ENCODE measurements at regions not wholly inside any gene's neighbourhood (a gene's known extent, or its start where the extent isn't known, plus 50 kb on each side); places are given as distances from the start of the nearest gene placed in this dataset.

DNA sequence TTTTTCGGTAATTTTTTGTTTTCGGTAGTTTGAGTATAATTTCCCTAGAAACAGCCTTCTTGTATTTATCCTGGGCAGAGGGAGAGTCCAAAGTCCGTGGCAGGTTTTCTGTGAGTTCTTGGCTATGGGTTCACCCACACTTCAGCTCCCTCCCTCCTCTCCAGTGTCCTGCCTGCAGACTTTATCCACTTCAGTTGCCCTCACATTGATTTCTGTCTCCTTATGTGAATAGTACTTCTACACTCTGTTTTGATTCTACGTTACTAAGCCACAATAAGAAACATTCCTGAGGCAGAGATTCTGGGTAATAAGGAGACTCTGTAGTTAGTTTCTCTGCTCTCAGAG is 868.6 kb downstream of the METTL15 start:
- no peaks in the 10 kb centered on the region for H4K20me1 ChIP-seq (ENCODE audit: insufficient read depth)
- H2AFZ ChIP-seq (ENCODE audit: low read depth, low read length, poor library complexity, severe bottlenecking): no peak overlapping the region
- no peaks in the 10 kb centered on the region for H3K9me2 ChIP-seq (ENCODE audit: insufficient read depth)
- no peak overlapping the region for H3K4me3 ChIP-seq (replicated peaks in 1 of 2; ENCODE audit: low read depth in 1 of 2, low read length in 2 of 2)
- no peaks in the 10 kb centered on the region for H3K36me3 ChIP-seq (ENCODE audit: control insufficient read depth in 1 of 2, insufficient read depth in 2 of 2, low read length in 2 of 2)
- no peak overlapping the region for H3K9ac ChIP-seq (ENCODE audit: low read length)
- RAD21 ChIA-PET (ENCODE audit: low non-redundant PET in 1 of 2, low total read pairs in 2 of 2, uncharacterized antibody in 2 of 2, unreplicated experiment in 2 of 2): no interaction called here
- CTCF ChIA-PET: no interaction called here
- H3K27ac ChIP-seq (ENCODE audit: low read depth, low read length): no peak overlapping the region
- H3K4me1 ChIP-seq (ENCODE audit: control insufficient read depth in 1 of 2, insufficient read depth in 2 of 2, low read length in 2 of 2): no peaks in the 10 kb centered on the region
- intact Hi-C loops (cut with micrococcal nuclease): loop anchor here (10.0 kb wide), 1 partner anchor 1168 kb away; no protein-coding TSS in a partner anchor
- TF ChIP-seq, protein P1, sequence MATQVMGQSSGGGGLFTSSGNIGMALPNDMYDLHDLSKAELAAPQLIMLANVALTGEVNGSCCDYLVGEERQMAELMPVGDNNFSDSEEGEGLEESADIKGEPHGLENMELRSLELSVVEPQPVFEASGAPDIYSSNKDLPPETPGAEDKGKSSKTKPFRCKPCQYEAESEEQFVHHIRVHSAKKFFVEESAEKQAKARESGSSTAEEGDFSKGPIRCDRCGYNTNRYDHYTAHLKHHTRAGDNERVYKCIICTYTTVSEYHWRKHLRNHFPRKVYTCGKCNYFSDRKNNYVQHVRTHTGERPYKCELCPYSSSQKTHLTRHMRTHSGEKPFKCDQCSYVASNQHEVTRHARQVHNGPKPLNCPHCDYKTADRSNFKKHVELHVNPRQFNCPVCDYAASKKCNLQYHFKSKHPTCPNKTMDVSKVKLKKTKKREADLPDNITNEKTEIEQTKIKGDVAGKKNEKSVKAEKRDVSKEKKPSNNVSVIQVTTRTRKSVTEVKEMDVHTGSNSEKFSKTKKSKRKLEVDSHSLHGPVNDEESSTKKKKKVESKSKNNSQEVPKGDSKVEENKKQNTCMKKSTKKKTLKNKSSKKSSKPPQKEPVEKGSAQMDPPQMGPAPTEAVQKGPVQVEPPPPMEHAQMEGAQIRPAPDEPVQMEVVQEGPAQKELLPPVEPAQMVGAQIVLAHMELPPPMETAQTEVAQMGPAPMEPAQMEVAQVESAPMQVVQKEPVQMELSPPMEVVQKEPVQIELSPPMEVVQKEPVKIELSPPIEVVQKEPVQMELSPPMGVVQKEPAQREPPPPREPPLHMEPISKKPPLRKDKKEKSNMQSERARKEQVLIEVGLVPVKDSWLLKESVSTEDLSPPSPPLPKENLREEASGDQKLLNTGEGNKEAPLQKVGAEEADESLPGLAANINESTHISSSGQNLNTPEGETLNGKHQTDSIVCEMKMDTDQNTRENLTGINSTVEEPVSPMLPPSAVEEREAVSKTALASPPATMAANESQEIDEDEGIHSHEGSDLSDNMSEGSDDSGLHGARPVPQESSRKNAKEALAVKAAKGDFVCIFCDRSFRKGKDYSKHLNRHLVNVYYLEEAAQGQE (IDR thresholded peaks at IDR 0.05; ENCODE audit: low read depth): no peak
- TF ChIP-seq ZFX (IDR thresholded peaks at IDR 0.05) (no peak), RAD21 (IDR thresholded peaks at IDR 0.05; ENCODE audit: low read depth) (no peak), ELF1 (IDR thresholded peaks at IDR 0.05; ENCODE audit: borderline replicate concordance, low read depth) (no peak), FOSL1 (IDR thresholded peaks at IDR 0.05; ENCODE audit: low read depth) (no peak), CEBPB (IDR thresholded peaks at IDR 0.05; ENCODE audit: low read depth) (no peak), JUND (IDR thresholded peaks at IDR 0.05) (no peak), ZNF274 (IDR thresholded peaks at IDR 0.05; ENCODE audit: low read depth, low read length) (no peak), CBX3 (IDR thresholded peaks at IDR 0.05; ENCODE audit: low read depth) (no peak), SRF (IDR thresholded peaks at IDR 0.05; ENCODE audit: low read depth) (no peak), SIN3A (IDR thresholded peaks at IDR 0.05; ENCODE audit: low read depth) (no peak), SP1 (IDR thresholded peaks at IDR 0.05; ENCODE audit: low read depth) (no peak), POLR2A (IDR thresholded peaks at IDR 0.05; ENCODE audit: borderline replicate concordance, extremely low read depth, insufficient read depth, insufficient read length) (no peak), EGR1 (IDR thresholded peaks at IDR 0.05; ENCODE audit: low read depth) (no peak), POLR2AphosphoS5 (IDR thresholded peaks at IDR 0.05; ENCODE audit: low read depth, low read length) (no peak)
- TF ChIP-seq, protein P2, sequence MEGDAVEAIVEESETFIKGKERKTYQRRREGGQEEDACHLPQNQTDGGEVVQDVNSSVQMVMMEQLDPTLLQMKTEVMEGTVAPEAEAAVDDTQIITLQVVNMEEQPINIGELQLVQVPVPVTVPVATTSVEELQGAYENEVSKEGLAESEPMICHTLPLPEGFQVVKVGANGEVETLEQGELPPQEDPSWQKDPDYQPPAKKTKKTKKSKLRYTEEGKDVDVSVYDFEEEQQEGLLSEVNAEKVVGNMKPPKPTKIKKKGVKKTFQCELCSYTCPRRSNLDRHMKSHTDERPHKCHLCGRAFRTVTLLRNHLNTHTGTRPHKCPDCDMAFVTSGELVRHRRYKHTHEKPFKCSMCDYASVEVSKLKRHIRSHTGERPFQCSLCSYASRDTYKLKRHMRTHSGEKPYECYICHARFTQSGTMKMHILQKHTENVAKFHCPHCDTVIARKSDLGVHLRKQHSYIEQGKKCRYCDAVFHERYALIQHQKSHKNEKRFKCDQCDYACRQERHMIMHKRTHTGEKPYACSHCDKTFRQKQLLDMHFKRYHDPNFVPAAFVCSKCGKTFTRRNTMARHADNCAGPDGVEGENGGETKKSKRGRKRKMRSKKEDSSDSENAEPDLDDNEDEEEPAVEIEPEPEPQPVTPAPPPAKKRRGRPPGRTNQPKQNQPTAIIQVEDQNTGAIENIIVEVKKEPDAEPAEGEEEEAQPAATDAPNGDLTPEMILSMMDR (IDR thresholded peaks at IDR 0.05 in 2 of 3, conservative IDR thresholded peaks at IDR 0.05 in 1 of 3; ENCODE audit: borderline replicate concordance in 1 of 3, insufficient read depth in 1 of 3, low read depth in 2 of 3, low read length in 2 of 3): no peak
- TF ChIP-seq, protein P3, sequence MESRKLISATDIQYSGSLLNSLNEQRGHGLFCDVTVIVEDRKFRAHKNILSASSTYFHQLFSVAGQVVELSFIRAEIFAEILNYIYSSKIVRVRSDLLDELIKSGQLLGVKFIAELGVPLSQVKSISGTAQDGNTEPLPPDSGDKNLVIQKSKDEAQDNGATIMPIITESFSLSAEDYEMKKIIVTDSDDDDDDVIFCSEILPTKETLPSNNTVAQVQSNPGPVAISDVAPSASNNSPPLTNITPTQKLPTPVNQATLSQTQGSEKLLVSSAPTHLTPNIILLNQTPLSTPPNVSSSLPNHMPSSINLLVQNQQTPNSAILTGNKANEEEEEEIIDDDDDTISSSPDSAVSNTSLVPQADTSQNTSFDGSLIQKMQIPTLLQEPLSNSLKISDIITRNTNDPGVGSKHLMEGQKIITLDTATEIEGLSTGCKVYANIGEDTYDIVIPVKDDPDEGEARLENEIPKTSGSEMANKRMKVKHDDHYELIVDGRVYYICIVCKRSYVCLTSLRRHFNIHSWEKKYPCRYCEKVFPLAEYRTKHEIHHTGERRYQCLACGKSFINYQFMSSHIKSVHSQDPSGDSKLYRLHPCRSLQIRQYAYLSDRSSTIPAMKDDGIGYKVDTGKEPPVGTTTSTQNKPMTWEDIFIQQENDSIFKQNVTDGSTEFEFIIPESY (IDR thresholded peaks at IDR 0.05; ENCODE audit: extremely low read depth, insufficient replicate concordance, low read length): no peak
- TF ChIP-seq, protein P4, sequence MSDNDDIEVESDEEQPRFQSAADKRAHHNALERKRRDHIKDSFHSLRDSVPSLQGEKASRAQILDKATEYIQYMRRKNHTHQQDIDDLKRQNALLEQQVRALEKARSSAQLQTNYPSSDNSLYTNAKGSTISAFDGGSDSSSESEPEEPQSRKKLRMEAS (IDR thresholded peaks at IDR 0.05): no peak
- TF ChIP-seq, protein P5, sequence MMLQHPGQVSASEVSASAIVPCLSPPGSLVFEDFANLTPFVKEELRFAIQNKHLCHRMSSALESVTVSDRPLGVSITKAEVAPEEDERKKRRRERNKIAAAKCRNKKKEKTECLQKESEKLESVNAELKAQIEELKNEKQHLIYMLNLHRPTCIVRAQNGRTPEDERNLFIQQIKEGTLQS (IDR thresholded peaks at IDR 0.05): no peak
- POLR2A ChIA-PET: no interaction called here
- no TSS peak for BruUV-seq (replicated peaks)
- DNase-seq (ENCODE audit: low read depth, low spot score) (no peak), ATAC-seq (no peak)
- H3K4me2 ChIP-seq (ENCODE audit: low read length): no peak overlapping the region
- no peaks in the 10 kb centered on the region for H3K9me3 ChIP-seq (ENCODE audit: control insufficient read depth in 1 of 2, insufficient read depth in 1 of 2, low read depth in 1 of 2, low read length in 2 of 2)
- H3K27me3 ChIP-seq (ENCODE audit: insufficient read depth, low read length): no peaks in the 10 kb centered on the region
- H3K79me2 ChIP-seq (ENCODE audit: insufficient read depth, low read length): no peaks in the 10 kb centered on the region
